NCI-H187 (cell line): ENCODE measurements at regions not wholly inside any gene's neighbourhood (a gene's known extent, or its start where the extent isn't known, plus 50 kb on each side); places are given as distances from the start of the nearest gene placed in this dataset.

ENCODE experiments used
- DNase-seq, 2 experiments: peaks; one replicate each; lab custom pipeline; 2025; lab: John Stamatoyannopoulos, UW

DNA sequence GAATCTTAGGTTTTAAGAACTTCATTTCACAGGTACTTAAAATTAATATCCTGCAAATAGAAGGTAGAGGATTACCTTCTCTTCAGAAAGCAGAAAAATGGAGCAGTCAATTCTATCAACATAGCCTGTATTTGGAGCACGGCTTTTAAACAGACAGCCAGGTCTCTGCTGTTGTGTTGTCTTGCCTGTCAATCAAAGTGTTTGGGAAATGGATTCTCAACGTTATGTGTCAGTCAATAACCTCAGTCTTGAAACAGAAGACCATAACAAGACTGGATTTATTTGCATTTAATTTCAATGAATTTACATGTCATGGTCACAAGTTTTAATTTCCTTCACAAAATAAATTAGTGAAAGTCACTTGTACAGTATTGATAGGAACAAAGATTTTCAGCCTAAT is 51.9 kb upstream of the KRR1 start:
- DNase-seq: no peak

- DNase-seq: no peak
Observed at GRCh38 chr12:75561921-75562320, 50.5 kb upstream of the KRR1 start.
